NCI-H146 (cell line): ENCODE measurements at regions not wholly inside any gene's neighbourhood (a gene's known extent, or its start where the extent isn't known, plus 50 kb on each side); places are given as distances from the start of the nearest gene placed in this dataset.

Source experiments
- DNase-seq: peaks from one replicate; lab custom pipeline; 2025; lab: John Stamatoyannopoulos, UW

DNA sequence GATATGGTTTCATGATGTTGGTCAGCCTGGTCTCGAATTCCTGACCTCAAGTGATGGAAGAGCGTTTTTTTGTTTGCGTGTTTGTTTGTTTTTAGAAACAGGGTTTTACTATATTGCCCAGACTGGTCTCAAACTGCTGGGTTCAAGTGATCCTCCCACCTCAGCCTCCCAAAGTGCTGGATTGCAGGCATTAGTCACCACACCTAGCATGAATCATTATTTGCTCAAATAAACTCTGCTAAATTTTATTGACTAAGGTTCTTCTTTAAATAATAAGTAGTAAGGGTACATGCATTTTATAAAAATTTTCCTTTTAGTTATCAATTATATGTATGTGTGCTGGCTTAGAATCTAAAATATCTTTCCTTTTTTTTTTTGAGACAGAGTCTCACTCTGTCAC is 52.9 kb downstream of the ZBTB9 start:
- no peak for DNase-seq

- DNase-seq: no peak
These were observed 54.9 kb downstream of the ZBTB9 start for GRCh38 chr6:33508935-33509926.

DNA sequence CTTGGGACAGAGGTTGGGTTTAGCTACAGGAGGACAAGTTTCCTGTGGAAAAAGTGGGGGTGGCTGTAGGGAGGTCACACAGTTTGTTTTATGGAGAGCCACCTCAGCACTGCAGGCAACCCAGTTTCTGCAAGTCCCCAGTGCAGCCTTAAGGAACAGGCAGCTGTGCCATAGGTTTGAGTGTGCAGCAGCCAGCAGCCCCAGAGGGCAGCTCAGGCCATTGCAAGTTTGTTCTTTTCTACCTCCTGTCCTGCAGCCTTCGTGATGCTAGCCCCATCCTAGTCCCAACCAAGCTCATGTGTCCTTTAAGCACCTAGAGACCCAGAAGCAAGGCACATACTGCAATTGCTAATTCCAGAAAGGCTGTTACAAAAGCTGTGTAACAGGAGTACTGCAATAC is 58.8 kb downstream of the ZBTB9 start:
- no peak for DNase-seq

DNA sequence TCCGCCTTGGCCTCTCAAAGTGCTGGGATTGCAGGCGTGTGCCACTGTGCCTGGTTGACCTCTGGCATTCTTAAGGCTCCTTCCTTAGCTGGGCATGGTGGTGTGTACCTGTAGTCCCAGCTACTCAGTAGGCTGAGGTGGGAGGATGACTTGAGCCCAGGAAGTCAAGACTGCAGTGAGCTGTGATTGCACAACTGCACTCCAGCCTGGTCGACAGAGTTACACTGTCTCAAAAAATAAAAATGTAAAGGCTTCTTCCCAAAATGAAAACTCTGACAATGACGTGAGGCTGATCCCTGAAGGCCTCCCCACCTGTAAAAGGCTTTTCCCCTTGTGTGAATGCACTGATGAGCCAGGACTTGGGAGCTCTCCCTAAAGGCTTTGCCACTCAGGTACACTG is 62.4 kb downstream of the ZBTB9 start:
- DNase-seq: no peak

DNA sequence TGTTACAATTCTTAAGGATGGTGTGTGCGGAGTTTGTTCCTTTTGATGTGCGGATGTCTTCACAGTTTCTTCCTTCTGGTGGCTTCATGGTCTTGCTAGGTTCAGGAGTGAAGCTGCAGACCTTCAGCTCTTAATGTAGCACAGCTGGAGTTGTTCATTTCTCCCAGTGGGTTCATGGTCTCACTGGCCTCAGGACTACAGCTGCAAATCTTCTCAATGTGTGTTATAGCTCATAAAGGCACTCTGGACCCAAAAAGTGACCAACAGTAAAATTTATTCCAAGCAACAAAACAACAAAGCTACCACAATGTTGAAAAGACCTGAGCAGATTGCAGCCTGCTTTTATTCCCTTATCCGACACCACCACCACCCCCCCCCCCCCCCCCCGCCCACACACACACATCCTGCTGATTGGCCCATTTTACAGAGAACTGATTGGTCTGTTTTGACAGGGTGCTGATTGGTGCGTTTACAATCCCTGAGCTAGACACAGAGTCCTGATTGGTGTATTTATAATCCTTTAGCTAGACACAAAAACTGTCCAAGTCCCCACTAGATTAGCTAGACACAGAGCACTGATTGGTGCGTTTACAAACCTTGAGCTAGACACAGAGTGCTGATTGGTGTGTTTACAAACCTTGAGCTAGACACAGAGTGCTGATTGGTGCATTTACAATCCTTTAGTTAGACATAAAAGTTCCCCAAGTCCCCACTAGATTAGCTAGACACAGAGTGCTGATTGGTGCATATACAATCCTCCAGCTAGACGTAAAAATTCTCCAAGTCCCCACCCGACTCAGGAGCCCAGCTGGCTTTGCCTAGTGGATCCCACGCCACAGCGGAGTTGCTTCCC is 59.2 kb downstream of the BAK1 start:
- peak; percentile 30 for DNase-seq

GRCh38 chr6:33521489-33522091 is 58.5 kb downstream of the BAK1 start:
- DNase-seq: peak; percentile 70
